HFFc6 (cell line): ENCODE measurements at regions not wholly inside any gene's neighbourhood (a gene's known extent, or its start where the extent isn't known, plus 50 kb on each side); places are given as distances from the start of the nearest gene placed in this dataset.
"Not testable (repeated sequence)": the region's sequence is repeated elsewhere in the genome, so short reads cannot be mapped to it uniquely, and the experiment has no call there.

Experiments used
- DNase-seq: peaks from one replicate; pipeline ENCODE4 v3.0.0-alpha.2; 2018
- H3K27ac Mint-ChIP-seq: 2 replicates; pipeline ENCODE4 v1.8.0; 2020; ENCODE audit warnings: mild to moderate bottlenecking, mixed read lengths
- H3K27me3 Mint-ChIP-seq: 2 replicates; pipeline ENCODE4 v1.8.0; 2021; ENCODE audit warnings: mild to moderate bottlenecking, moderate library complexity, mixed read lengths; ENCODE audit not compliant: insufficient read depth
- H3K36me3 Mint-ChIP-seq: 2 replicates; pipeline ENCODE4 v1.8.0; 2021; ENCODE audit warnings: low read depth, mixed read lengths
- H3K4me1 Mint-ChIP-seq: 2 replicates; pipeline ENCODE4 v1.8.0; 2020; ENCODE audit warnings: low read depth, mixed read lengths
- H3K4me3 Mint-ChIP-seq: 2 replicates; pipeline ENCODE4 v1.8.0; 2020; ENCODE audit warnings: mild to moderate bottlenecking, moderate library complexity, mixed read lengths
- H3K9me3 Mint-ChIP-seq: 2 replicates; pipeline ENCODE4 v1.8.0; 2020; ENCODE audit warnings: mild to moderate bottlenecking, mixed read lengths
- CTCF ChIP-seq: fragments of 200-600 bp; sonication (generic); IDR thresholded peaks from 2 replicates; pipeline ENCODE4 v1.5.0; 2021; ENCODE audit warnings: antibody characterized with exemption, mild to moderate bottlenecking

- H3K4me1 Mint-ChIP-seq: peaks cover 10% of the 10 kb centered on the region
- H3K27ac Mint-ChIP-seq: no peak overlapping the region
- H3K4me3 Mint-ChIP-seq: no peak overlapping the region
- peaks cover 14% of the 10 kb centered on the region for H3K27me3 Mint-ChIP-seq
- H3K9me3 Mint-ChIP-seq: no peaks in the 10 kb centered on the region
- no peak for TF ChIP-seq CTCF
- H3K36me3 Mint-ChIP-seq: no peaks in the 10 kb centered on the region
- DNase-seq: no peak
These were observed 235.0 kb downstream of the ZIC5 start for GRCh38 chr13:99736541-99736940.

- TF ChIP-seq CTCF: no peak
- no peaks in the 10 kb centered on the region for H3K9me3 Mint-ChIP-seq
- H3K27ac Mint-ChIP-seq: no peak overlapping the region
- no peak overlapping the region for H3K4me3 Mint-ChIP-seq
- H3K36me3 Mint-ChIP-seq: no peaks in the 10 kb centered on the region
- H3K27me3 Mint-ChIP-seq: peaks cover 21% of the 10 kb centered on the region
- no peak for DNase-seq
- H3K4me1 Mint-ChIP-seq: no peaks in the 10 kb centered on the region
These were observed 232.9 kb downstream of the TM9SF2 start for GRCh38 chr13:99734013-99734693.

GRCh38 chr13:99733346-99733745, 232.1 kb downstream of the TM9SF2 start:
- H3K36me3 Mint-ChIP-seq: no peaks in the 10 kb centered on the region
- no peak for DNase-seq
- no peak overlapping the region for H3K27ac Mint-ChIP-seq
- peaks cover 22% of the 10 kb centered on the region for H3K27me3 Mint-ChIP-seq
- H3K4me3 Mint-ChIP-seq: no peak overlapping the region
- no peak for TF ChIP-seq CTCF
- H3K4me1 Mint-ChIP-seq: no peaks in the 10 kb centered on the region
- H3K9me3 Mint-ChIP-seq: no peaks in the 10 kb centered on the region

- Mint-ChIP-seq H3K9me3 (no peaks in the 10 kb centered on the region), H3K4me3 (no peak overlapping the region)
These were observed 230.5 kb downstream of the TM9SF2 start for GRCh38 chr13:99731747-99732146.

GRCh38 chr13:99730403-99730802, 229.1 kb downstream of the TM9SF2 start:
- Mint-ChIP-seq H3K9me3 (no peaks in the 10 kb centered on the region), H3K27ac (no peak overlapping the region), H3K4me3 (no peak overlapping the region), H3K27me3 (peaks cover 22% of the 10 kb centered on the region), H3K36me3 (no peaks in the 10 kb centered on the region), H3K4me1 (no peaks in the 10 kb centered on the region)
- no peak for TF ChIP-seq CTCF
- no peak for DNase-seq

More at GRCh38 chr13:99731747-99732146, 230.5 kb downstream of the TM9SF2 start:
- no peaks in the 10 kb centered on the region for H3K36me3 Mint-ChIP-seq
- TF ChIP-seq CTCF: no peak
- no peak overlapping the region for H3K27ac Mint-ChIP-seq
- no peak for DNase-seq
- no peaks in the 10 kb centered on the region for H3K4me1 Mint-ChIP-seq
- H3K27me3 Mint-ChIP-seq: peaks cover 23% of the 10 kb centered on the region

- Mint-ChIP-seq H3K9me3 (no peaks in the 10 kb centered on the region), H3K27ac (no peak overlapping the region), H3K4me1 (no peaks in the 10 kb centered on the region), H3K4me3 (no peak overlapping the region), H3K27me3 (peaks cover 24% of the 10 kb centered on the region), H3K36me3 (no peaks in the 10 kb centered on the region)
- TF ChIP-seq CTCF: no peak
- DNase-seq: no peak
These were observed 228.5 kb downstream of the TM9SF2 start for GRCh38 chr13:99729745-99730144.

GRCh38 chr13:99727651-99728050, 226.4 kb downstream of the TM9SF2 start:
- peaks cover 28% of the 10 kb centered on the region for H3K27me3 Mint-ChIP-seq
- H3K4me1 Mint-ChIP-seq, H3K27ac Mint-ChIP-seq, H3K36me3 Mint-ChIP-seq, H3K4me3 Mint-ChIP-seq, H3K9me3 Mint-ChIP-seq, DNase-seq: not testable (repeated sequence)
